ENCODE measurements at regions not wholly inside any gene's neighbourhood (a gene's known extent, or its start where the extent isn't known, plus 50 kb on each side); places are given as distances from the start of the nearest gene placed in this dataset.

DNA sequence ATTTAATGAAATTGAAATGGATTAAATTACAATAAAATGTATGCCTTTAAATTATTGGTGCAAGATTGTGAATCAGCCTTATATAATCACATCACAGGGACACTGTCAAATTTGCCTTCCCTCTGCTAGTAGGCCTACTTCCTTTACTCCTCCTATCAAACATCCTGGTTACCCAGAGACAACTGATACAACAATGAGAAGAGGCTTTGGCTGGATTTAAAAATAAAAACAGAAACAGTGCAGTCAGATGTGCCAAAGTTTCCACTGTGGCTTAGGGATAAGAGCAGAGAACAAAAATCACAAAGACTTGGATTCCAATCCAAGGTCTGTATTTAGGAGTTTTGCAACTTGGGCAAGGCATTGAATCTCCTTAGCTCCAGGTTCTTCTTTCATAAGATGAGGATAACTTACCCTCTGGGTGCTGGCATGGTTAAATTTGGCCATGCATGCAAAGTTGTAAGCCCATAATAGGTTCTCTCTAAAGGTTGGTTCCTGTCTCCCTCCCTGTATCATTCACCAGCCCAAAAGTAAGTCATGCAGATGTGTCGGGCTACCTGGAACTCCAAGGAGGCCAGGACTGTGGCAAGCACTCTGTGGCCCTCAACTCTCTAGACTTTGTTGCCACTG lies 99.3 kb upstream of the LRATD1 start (continued):
- TF ChIP-seq, protein P1, sequence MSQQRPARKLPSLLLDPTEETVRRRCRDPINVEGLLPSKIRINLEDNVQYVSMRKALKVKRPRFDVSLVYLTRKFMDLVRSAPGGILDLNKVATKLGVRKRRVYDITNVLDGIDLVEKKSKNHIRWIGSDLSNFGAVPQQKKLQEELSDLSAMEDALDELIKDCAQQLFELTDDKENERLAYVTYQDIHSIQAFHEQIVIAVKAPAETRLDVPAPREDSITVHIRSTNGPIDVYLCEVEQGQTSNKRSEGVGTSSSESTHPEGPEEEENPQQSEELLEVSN (IDR thresholded peaks at IDR 0.05) = no peak
- TF ChIP-seq JUND (IDR thresholded peaks at IDR 0.05; ENCODE audit: low read length) (no peak), RNF2 (IDR thresholded peaks at IDR 0.05; ENCODE audit: borderline replicate concordance, low read depth, low read length, missing control alignments, poor library complexity, severe bottlenecking) (no peak), RBBP5 (IDR thresholded peaks at IDR 0.05; ENCODE audit: borderline replicate concordance, low read depth, low read length) (no peak), CBX8 (IDR thresholded peaks at IDR 0.05; ENCODE audit: borderline replicate concordance, low read depth, low read length) (no peak), CTBP2 (IDR thresholded peaks at IDR 0.05; ENCODE audit: borderline replicate concordance, insufficient read depth, insufficient read length, low read length) (no peak), EGR1 (IDR thresholded peaks at IDR 0.05; ENCODE audit: borderline replicate concordance, low read depth, low read length) (no peak), CHD2 (IDR thresholded peaks at IDR 0.05; ENCODE audit: low read length) (no peak)

All from H1 (cell line).